ENCODE measurements at regions not wholly inside any gene's neighbourhood (a gene's known extent, or its start where the extent isn't known, plus 50 kb on each side); places are given as distances from the start of the nearest gene placed in this dataset.

DNA sequence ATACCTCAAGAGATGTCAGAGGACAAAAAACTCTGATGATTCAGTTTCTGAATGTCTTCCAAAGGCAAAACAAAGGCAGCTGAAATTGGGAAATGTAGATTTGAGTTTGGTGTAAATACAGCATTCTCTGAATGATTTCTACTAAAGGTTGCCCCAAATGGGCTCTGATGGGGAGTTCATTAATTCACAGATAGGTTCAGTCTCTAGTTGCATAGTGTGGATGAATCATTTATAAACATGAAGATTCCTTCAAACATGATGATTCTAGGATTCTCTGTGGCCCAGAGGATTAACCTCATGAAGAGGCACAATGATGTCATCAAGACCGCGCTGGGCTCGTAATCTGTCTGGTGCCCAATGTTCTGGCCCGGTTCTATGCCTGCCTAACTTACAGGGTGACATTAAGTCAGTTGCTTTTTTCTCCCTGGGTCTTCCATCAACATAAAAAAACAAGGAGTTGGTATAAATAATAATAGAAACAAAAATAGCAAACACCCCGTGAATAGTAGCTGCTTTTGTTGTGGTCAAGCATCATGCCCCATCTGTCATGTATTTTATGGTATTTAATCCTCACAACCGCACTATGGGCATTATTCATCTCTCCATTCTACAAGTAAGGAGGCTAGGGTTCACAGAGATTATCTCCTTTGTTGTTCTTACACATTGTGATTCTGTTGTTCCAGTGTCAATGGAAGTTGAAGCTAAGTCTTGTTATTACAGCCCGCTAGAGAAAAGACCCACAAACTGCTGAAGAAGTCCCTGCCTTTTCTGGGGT, 509.6 kb upstream of the USP24 start:
- no peak for DNase-seq

DNA sequence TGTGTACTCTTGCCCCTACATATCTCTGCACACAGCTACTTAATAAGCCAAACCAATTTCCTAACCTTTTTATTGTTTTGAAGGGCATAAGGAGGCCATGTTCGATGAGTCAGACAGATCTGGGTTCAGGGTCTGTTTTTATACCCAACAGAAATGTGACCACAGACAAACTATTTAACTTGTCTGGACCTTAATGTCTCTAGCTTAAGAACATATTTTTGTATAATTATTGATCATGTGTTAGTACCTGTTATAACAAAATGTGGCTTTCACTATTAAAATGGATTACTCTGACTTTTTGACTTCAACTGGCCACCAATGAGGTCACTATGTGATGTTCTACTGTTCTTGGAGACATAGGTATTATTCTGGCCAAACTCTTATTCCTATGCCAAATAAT, 507.8 kb upstream of the USP24 start:
- no peak for DNase-seq

- no peak for DNase-seq
Measured at GRCh38 chr1:55720261-55720660, 505.1 kb upstream of the USP24 start.

GRCh38 chr1:55718758-55719671, 503.9 kb upstream of the USP24 start:
- DNase-seq: peak; percentile 95

DNA sequence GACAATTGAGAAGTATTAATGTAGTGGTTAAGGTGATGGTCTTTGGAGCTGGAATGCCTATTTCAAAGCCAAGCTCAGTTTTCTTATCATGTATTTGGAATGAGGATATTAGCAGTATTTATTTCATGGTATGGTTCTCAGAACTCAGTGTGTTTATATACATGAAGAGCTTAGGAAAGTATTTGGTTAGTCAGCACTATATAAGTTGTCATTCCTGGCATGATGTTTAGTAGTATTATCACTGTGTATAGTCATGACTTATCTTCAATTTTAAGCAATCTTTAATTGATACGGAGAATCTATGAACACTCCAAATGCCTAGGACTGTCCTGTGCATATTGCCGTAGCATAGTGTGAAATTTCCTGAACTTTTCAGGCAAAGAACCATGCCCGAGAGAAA, 501.9 kb upstream of the USP24 start:
- no peak for DNase-seq

DNA sequence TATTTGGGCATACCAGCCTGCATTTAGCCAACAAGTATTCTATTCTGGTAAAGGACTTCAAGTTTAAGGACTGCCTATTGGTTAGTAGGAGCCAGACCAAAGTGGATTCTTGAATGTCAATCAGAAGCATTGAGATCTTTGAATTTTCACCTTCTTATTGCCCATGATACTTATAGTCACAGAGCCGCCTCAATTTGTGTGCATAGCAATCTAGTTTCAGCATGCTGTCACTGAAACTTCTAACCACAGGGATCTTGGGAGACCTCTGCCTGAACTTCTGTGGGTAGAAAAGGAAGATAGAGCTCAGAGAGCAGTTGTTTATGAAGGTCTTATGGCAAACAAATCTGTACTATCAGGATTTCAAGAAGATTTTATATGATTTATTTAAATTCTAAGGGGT, 501.4 kb upstream of the USP24 start:
- no peak for DNase-seq

DNA sequence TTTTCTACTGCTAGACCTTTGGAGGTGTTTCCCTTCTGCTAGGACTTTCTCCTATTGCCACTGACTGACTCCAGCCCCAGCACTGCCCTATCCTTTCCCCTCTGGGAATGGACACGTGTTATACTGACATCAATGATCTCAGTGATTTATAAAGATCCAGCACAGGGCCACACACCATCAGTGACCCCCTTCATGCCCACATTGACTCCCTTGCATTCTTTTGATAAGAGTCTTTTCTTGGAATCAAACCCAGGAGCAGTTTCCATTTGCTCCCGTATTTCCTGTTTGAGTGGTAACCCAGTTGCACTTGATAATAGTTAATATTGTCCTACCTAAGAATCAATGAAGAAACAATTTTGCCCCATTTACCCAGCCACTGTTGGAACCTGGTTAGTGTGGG, 501.0 kb upstream of the USP24 start:
- DNase-seq: no peak

GRCh38 chr1:55714230-55714629, 499.1 kb upstream of the USP24 start:
- no peak for DNase-seq

- DNase-seq: no peak
Measured at GRCh38 chr1:55713516-55713915, 498.4 kb upstream of the USP24 start.

DNA sequence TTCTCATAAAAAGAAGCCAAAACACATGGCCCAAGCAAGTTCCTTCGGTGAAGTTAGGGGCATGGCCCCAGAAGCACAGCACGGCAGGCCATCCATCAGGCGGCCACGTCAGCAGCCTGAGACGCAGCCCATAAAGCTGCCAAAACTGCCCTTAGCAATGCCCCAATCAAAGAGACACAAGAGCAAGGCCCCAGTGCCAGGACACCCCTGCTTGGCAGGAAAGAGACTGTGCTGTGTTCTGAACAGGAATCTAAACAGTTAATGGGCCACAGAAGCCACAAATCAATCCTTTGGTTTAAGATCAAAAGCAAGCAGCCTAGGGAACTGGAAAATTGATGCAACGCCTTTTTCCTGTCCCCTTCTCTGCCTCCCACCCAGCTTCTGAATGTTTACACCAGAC, 497.0 kb upstream of the USP24 start:
- peak; percentile 83 for DNase-seq

- DNase-seq: no peak
Measured at GRCh38 chr1:55708781-55709180, 493.6 kb upstream of the USP24 start.

GRCh38 chr1:55707846-55708245, 492.7 kb upstream of the USP24 start:
- no peak for DNase-seq

- DNase-seq: no peak
Measured at GRCh38 chr1:55707196-55707595, 492.0 kb upstream of the USP24 start.

DNA sequence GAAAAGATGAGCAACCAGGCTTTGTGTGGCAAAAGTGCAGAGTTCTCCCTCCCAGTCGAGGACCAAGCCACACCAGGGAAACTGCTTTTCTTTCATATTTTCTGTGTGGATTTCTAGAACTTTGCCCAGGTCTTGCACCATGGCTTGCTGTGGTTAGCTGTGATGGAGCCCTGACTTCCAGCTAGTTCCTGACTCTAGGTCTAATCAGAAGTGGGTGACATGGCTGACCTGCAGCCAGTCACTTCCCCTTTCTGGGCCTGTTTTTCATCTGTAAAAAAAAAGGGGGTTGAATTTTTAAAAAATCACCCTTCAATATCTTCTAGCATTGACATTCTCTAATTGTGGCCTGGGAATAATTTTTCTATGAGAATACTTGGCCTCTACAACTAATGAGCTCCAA, 491.2 kb upstream of the USP24 start:
- DNase-seq: no peak

GRCh38 chr1:55703726-55704363, 488.7 kb upstream of the USP24 start:
- DNase-seq: no peak

- DNase-seq: no peak
Measured at GRCh38 chr1:55702064-55702463, 486.9 kb upstream of the USP24 start.

GRCh38 chr1:55700359-55701130, 485.4 kb upstream of the USP24 start:
- no peak for DNase-seq

DNA sequence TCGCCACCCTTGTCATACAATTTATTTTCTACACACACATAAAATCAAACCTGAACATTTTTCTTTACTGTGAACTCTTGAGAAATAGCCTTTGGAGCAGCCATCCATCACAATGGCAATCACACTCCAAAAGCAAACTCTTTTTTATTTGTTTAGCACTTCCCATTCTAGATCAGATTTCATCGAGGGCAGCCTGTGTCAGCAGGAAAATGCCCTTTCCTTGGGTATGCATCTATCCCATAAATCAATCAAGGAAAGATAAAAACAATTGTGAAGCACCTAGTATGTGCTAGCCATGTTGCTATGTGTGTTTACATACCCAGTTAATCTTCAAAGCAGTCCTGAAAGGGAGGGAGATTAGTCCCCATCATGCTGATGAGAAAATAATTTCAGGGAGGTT, 484.1 kb upstream of the USP24 start:
- no peak for DNase-seq

DNA sequence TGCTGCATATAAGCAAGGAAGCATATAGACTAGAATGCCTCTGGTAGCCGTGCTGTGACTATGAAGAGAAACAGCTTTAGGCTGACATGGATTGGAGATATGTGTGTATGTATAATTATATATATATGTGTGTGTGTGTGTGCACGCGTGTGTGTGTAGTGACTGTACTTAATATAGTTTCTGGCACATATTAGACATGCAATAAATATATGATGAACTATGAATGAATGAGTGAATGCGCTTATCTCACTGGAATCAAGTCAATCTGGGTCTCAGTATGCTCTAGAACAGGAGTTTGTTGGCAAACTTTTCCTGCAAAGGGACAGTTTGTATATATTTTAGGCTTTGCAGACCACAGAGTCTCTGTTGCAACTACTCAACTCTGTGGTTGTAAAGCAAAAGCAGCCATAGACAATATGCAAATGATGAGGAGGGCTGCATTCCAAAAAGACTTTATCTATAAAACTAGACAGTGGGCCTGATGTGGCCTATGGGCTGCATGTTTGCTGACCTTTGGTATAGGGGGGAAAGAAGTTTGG, 482.9 kb upstream of the USP24 start:
- no peak for DNase-seq

- no peak for DNase-seq
Measured at GRCh38 chr1:55696891-55697290, 481.7 kb upstream of the USP24 start.

DNA sequence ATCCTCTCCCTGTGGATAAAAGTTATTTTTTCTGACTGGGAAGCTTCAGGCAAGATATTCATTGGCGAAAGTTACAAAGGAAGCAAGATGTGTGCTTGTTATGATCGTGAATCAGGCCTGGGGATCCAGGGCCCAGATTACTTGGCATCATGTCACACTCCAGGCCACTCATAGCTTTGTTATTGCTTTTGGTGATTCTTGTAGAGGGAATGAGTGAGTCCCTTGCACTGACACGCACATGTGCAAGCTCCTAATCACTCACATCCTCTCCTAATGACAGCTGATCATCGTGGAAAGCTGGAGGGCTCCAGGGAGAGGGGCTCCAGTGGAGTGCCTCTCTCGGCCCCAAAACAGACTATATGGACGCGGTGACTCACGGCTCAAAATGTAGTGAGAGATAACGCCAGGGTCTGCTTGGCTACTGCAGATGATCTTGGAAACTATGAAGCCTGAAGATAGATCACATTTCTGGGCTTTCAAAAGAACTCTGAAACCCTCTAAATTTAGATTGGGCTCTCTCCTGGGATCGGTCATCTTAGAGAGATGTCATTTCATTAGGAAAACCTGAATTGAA, 481.1 kb upstream of the USP24 start:
- DNase-seq: peak; percentile 74

DNA sequence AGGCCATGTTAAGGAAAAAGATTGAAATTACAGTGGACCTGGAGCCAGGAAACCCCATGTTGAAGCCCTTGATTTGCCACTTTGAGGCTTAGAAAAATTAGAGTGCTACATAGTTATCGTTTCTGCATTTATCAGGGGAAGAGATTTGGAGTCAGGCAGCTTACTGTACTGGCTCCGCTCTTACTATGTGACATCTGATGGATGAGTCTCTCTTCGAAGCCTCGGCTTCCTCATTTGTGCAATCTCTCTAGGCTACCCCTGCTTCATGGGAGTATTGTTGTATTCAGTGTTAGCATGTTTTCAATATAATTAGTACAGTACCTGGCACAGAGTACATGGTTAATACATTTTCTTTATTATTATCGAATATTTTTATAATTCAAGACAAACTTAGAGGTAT, 480.4 kb upstream of the USP24 start:
- DNase-seq: no peak
